T47D (cell line): ENCODE measurements at regions not wholly inside any gene's neighbourhood (a gene's known extent, or its start where the extent isn't known, plus 50 kb on each side); places are given as distances from the start of the nearest gene placed in this dataset.

ENCODE experiments used
- DNase-seq, 2 experiments: peaks; one replicate each; pipeline versions ENCODE4 v3.0.0 to v3.0.0-alpha.2; 2011 to 2012; ENCODE audit warnings: low read depth in 1 of 2, low spot score in 1 of 2
- JUND ChIP-seq: IDR thresholded peaks from 2 replicates; pipeline ENCODE4 v1.6.1; 2012; ENCODE audit warnings: low read depth
- in situ Hi-C: cut with HindIII; loops from 2 replicates; pipeline ENCODE4 v1.10.0; 2016; ENCODE audit warnings: low sequenced_read_pairs, low pct_unique_long_range_greater_than_20kb

- in situ Hi-C loops: no loop called here
- no peak for DNase-seq
- TF ChIP-seq JUND: no peak
These were observed 50.1 kb upstream of the HIF1A start for GRCh38 chr14:61645247-61645646.
